GM21423 (cell line): ENCODE measurements at regions not wholly inside any gene's neighbourhood (a gene's known extent, or its start where the extent isn't known, plus 50 kb on each side); places are given as distances from the start of the nearest gene placed in this dataset.
A peak's percentile ranks its signal among the peaks of the same experiment; 100 is the strongest.
"Not testable (repeated sequence)": the region's sequence is repeated elsewhere in the genome, so short reads cannot be mapped to it uniquely, and the experiment has no call there.

Experiments
- ATAC-seq: cut with Tn5 transposase; IDR thresholded peaks from one replicate; pipeline ENCODE4 v1.9.1; 2021; ENCODE audit warnings: mild to moderate bottlenecking, moderate library complexity; ENCODE audit not compliant: unreplicated experiment

DNA sequence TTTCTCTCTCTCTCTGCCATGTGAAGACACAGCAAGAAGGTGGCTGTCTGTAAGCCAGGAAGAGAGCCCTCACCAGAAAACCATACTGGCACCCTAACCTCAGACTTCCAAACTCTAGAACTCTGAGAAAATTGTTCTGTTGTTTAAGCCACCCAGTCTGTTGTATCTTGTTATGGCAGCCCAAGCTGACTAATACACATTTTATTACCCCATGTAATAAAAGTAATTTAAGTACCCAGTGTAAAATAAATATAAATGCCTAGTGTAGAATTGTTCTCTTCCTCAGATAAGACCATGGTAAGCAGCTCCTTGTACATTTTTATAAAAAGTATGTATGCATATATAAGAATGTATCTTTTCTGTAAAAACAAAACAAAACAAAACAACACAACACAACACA is 119.7 kb downstream of the DTL start:
- ATAC-seq: no peak

DNA sequence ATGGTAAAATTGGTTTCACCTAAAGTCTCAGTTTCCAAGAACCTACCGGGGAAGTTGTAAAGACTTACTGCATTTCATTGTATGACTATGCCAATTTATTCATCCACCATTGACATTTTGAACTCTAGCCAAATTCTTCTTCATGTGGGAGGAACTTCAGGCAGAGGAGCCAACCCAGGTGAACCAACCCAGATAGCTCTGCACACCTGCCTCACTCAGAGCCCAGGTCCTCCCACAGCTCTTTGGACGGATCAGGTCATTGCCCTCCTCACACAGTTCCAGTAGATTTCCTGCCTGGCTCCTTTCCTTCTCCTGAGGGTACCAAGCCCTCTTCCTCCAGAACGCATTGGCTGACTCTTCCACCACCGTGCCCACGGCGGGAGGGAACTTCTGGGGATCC is 121.7 kb downstream of the DTL start:
- no peak for ATAC-seq

- ATAC-seq: peak; percentile 40
Measured at GRCh38 chr1:212158912-212159796, 123.6 kb downstream of the DTL start.

DNA sequence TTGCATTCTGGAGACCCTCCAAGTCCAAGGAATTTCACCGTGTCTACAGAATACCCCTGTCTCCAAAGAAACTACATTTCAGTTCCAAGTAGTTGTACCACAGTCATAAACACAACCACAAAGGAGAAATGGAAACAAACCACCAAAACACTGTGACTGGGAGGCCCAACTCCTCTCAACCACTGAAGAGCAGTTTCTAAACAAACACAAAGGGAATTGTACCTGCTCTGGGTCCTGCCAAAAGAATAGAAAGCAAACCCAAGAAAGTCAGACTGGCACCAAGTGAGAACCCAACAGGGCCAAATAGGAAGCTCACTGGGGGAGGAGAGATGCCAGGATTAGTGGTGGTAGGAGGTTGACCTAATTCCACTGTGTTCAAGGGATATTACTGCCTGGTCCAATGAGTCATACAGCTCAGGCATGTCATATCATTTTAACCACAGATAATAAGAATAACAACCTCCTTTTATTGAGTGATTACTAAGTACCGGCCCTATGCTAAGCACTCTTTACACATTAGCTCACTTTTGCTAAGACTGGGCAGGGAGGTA is 123.9 kb upstream of the PPP2R5A start:
- no peak for ATAC-seq

DNA sequence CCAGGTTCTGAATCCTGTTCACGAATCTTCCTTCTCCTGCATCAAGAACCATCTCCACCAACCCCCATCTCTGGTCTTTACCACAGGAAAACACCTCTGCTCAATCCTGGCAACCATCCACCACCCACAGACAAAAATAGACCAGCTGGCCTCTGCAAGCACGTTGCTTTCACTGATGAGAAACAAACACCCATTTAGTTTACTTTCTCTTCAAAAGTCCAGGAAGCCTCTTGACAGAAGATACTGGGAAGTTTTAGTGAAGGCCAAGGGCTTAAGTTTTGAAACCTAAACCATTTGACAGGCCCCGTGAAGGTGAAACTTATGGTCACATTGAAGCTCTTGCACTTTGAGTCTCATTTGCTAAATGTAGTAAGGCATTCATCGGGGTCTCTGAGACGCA is 122.6 kb upstream of the PPP2R5A start:
- ATAC-seq: peak; percentile 45

GRCh38 chr1:212164095-212164872 is 120.9 kb upstream of the PPP2R5A start:
- ATAC-seq: no peak

DNA sequence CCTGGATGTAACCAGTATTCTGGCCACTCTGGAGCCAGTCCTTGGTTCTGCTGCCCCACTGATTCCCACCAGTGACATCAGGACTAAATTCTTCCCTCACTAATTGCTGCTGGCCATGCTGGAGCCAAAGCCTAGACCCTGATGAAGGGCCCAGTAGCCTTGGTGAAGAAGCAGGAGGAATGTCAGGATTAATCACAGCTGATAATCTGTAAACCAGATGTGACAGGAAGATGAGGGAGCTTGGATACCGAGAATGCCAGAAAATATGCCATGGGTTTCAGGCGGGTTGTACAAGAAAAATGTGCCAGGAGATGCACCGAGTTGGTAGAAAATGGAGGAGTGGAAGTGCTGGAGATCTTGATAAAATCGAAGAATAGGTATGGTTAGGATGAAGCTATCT is 119.0 kb upstream of the PPP2R5A start:
- ATAC-seq: no peak

GRCh38 chr1:212166644-212167043 is 118.6 kb upstream of the PPP2R5A start:
- no peak for ATAC-seq

GRCh38 chr1:212167098-212167497 is 118.1 kb upstream of the PPP2R5A start:
- no peak for ATAC-seq

DNA sequence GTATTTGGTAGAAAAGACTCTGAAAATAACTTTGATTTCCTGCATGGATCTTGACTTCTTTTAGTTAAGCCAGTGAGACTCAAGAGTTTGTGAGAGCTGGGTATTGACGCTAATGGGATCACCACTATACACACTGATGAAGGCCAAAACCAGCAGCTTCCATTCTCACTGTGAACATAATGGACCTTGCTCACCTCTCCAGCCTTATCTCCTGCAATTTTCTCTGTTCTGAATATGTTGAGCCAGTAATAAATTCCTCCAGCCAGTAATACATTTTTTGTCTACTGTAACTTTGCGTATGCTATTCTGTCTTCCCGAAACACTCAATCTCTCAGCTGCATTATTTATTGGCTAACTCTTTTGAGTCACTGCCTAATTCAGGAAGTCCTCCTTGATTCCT is 111.6 kb upstream of the PPP2R5A start:
- no peak for ATAC-seq

DNA sequence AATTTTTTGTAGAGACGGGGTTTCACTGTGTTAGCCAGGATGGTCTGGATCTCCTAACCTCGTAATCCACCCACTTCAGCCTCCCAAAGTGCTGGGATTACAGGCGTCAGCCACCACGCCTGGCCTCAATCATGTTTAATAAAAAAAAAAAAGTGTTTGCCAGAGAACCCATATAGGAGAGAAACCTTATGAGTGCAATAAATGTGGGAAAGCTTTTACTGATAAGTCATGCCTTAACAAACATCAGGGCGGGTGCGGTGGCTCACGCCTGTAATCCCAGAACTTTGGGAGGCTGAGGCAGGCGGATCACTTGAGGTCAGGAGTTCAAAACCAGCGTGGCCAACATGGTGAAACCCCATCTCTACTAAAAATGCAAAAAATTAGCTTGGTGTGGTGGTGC is 110.9 kb upstream of the PPP2R5A start:
- not testable (repeated sequence) for ATAC-seq

- no peak for ATAC-seq
Measured at GRCh38 chr1:212177542-212177941, 107.7 kb upstream of the PPP2R5A start.

GRCh38 chr1:212178851-212179250 is 106.4 kb upstream of the PPP2R5A start:
- no peak for ATAC-seq

- ATAC-seq: no peak
Measured at GRCh38 chr1:212179394-212180076, 105.7 kb upstream of the PPP2R5A start.

GRCh38 chr1:212181015-212181882 is 104.0 kb upstream of the PPP2R5A start:
- no peak for ATAC-seq

- ATAC-seq: no peak
Measured at GRCh38 chr1:212182171-212182570, 103.0 kb upstream of the PPP2R5A start.

DNA sequence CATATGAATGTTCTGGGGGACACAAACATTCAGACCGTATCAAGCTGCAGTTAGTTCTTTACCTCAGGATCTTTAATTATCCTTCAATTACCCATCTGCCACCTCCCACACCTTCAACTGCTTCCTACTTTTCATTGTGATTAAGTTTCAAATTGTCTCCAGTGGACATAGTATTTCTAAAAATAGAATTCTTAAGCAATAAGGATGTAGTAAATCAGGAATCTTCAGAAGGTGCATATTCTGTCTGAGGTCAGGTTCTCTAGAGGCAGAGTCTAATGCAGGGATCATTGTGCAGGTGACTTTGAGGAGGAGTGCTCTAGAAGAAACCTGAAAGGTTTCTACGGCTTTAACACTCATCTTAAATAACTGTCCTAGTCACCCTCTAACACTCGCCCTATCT is 102.6 kb upstream of the PPP2R5A start:
- no peak for ATAC-seq

- peak; percentile 98 for ATAC-seq
Measured at GRCh38 chr1:212186427-212187207, 98.6 kb upstream of the PPP2R5A start.

DNA sequence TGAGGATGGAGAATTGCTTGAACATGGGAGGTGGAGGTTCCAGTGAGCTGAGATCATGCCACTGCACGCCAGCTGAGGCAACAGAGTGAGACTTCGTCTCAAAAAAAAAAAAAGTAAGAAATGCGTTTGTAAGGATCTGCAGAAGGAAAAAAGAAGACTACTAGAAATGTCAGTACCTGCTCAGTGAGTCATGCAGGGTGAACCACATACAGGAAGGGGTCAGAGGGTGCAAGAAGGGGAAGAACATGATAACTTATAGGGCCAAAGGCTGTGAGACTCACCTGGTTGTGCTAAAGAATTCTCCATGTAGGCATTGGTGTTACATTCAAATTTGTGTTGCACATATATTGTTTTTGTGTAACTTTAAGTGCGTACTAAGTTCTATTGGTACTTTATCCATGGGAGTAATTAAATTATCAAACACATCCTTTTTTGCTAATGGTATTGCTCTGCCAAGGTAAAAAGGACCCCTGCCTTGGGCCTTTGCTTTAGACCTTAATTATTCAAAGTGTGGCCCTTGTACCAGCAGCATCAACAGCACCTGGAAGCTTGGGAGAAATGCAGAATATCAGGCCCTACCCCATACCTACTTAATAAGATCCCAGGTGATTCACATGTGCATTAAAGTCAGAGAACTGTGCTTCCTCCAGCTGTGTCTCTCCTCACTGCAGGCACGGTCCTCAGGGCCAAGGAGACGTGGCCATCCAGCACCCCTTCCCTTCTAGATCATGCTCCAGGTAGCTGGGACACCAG is 96.4 kb upstream of the PPP2R5A start:
- ATAC-seq: no peak
